Nucleus accumbens (tissue), 56 donors: ENCODE measurements at regions not wholly inside any gene's neighbourhood (a gene's known extent, or its start where the extent isn't known, plus 50 kb on each side); places are given as distances from the start of the nearest gene placed in this dataset.

Source experiments
- DNase-seq, 56 donors: peaks; one replicate each; lab custom pipeline; 2025; lab: John Stamatoyannopoulos, UW

GRCh38 chr16:27708651-27709050 is 158.7 kb downstream of the KATNIP start:
- no peak for DNase-seq

- peak in 37 of 56 donors; percentile 9 to 76 (median 55) for DNase-seq
Measured at GRCh38 chr16:27712251-27712711, 162.3 kb downstream of the KATNIP start.

- DNase-seq, result peak in 2 of 56 donors; percentile 42 to 50
Measured at GRCh38 chr16:27717726-27718125, 167.8 kb downstream of the KATNIP start.

GRCh38 chr16:27718201-27719105 is 168.5 kb downstream of the KATNIP start:
- peak in 54 of 56 donors; percentile 59 to 96 (median 87) for DNase-seq

- DNase-seq, result peak in 1 of 56 donors; percentile 63
Measured at GRCh38 chr16:27719106-27719445, 169.1 kb downstream of the KATNIP start.

- peak in 48 of 56 donors; percentile 15 to 80 (median 51) for DNase-seq
Measured at GRCh38 chr16:27720731-27721530, 171.0 kb downstream of the KATNIP start.

GRCh38 chr16:27721531-27722181 is 171.7 kb downstream of the KATNIP start:
- peak in 18 of 56 donors; percentile 12 to 80 (median 46) for DNase-seq

- DNase-seq, result no peak
Measured at GRCh38 chr16:27722207-27722606, 172.3 kb downstream of the KATNIP start.

GRCh38 chr16:27722892-27723450 is 173.0 kb downstream of the KATNIP start:
- DNase-seq, result no peak

GRCh38 chr16:27723711-27724481 is 174.0 kb downstream of the KATNIP start:
- DNase-seq, result peak in 20 of 56 donors; percentile 19 to 60 (median 35)

- DNase-seq, result peak in 39 of 56 donors; percentile 7 to 67 (median 34)
Measured at GRCh38 chr16:27724482-27725235, 174.7 kb downstream of the KATNIP start.

GRCh38 chr16:27725236-27726000 is 175.5 kb downstream of the KATNIP start:
- DNase-seq, result no peak

- DNase-seq, result peak in 1 of 56 donors; percentile 41
Measured at GRCh38 chr16:27726621-27727261, 176.8 kb downstream of the KATNIP start.

- no peak for DNase-seq
Measured at GRCh38 chr16:27727941-27728340, 178.0 kb downstream of the KATNIP start.

GRCh38 chr16:27728691-27729090 is 178.7 kb downstream of the KATNIP start:
- peak in 15 of 56 donors; percentile 7 to 46 (median 19) for DNase-seq

GRCh38 chr16:27729516-27730304 is 179.8 kb downstream of the KATNIP start:
- peak in 39 of 56 donors; percentile 11 to 73 (median 51) for DNase-seq
